ENCODE measurements at regions not wholly inside any gene's neighbourhood (a gene's known extent, or its start where the extent isn't known, plus 50 kb on each side); places are given as distances from the start of the nearest gene placed in this dataset.
"Not testable (repeated sequence)": the region's sequence is repeated elsewhere in the genome, so short reads cannot be mapped to it uniquely, and the experiment has no call there.

DNA sequence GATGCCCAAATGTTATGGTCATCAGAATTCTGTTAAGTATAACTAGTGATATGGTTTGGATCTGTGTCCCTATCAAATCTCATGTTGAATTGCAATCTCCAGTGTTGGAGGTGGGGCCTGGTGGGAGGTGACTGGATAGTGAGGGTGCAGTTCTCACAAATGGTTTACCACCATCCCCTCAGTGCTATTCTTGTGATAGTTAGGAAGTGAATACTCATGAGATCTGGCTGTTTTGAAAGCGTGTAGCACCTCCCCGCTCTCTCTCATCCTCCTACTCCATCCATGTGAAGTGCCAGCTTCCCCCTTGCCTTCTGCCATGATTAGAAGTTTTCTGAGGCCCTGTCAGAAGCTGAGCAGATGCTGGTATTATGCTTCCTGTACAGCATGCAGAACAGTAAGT lies 359.5 kb downstream of the TMEM167A start:
- TF ChIP-seq, protein P1, sequence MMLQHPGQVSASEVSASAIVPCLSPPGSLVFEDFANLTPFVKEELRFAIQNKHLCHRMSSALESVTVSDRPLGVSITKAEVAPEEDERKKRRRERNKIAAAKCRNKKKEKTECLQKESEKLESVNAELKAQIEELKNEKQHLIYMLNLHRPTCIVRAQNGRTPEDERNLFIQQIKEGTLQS (IDR thresholded peaks at IDR 0.05) = no peak
- TF ChIP-seq YY1 (IDR thresholded peaks at IDR 0.05) = no peak
- TF ChIP-seq EGR1 (IDR thresholded peaks at IDR 0.05; ENCODE audit: low read depth in 2 of 2) = no peak
- no peak for TF ChIP-seq ZBTB33 (IDR thresholded peaks at IDR 0.05)
- no peak for TF ChIP-seq FOXA2 (IDR thresholded peaks at IDR 0.05)
- no peak for TF ChIP-seq CTCF (IDR thresholded peaks at IDR 0.05; ENCODE audit: low read depth, low read length, missing input control)
- TF ChIP-seq HNF4A (conservative IDR thresholded peaks at IDR 0.05) = no peak
- TF ChIP-seq MAX (IDR thresholded peaks at IDR 0.05) = no peak
- TF ChIP-seq RAD21 (IDR thresholded peaks at IDR 0.05) = no peak
- no peak for TF ChIP-seq TAF1 (conservative IDR thresholded peaks at IDR 0.05)
- Histone ChIP-seq H3K27me3 (ENCODE audit: control insufficient read depth in 4 of 4, insufficient read depth in 4 of 4, low read length in 3 of 4) (no peaks in the 10 kb centered on the region), H3K4me1 (ENCODE audit: control insufficient read depth in 4 of 4, insufficient read depth in 4 of 4, low read length in 3 of 4) (no peaks in the 10 kb centered on the region), H3K36me3 (ENCODE audit: control insufficient read depth in 4 of 4, insufficient read depth in 3 of 4, low read depth in 1 of 4, low read length in 3 of 4) (no peaks in the 10 kb centered on the region), H3K27ac (ENCODE audit: low read depth in 1 of 2, low read length in 2 of 2) (no peak overlapping the region), H3K9ac (ENCODE audit: low read depth in 1 of 2, low read length in 2 of 2) (no peak overlapping the region), H3K4me3 (ENCODE audit: low read depth in 1 of 3, low read length in 3 of 3) (no peak overlapping the region), H3K9me3 (ENCODE audit: control insufficient read depth in 4 of 4, low read length in 3 of 4) (no peaks in the 10 kb centered on the region)
- 89% methylated on average over 2 of the region's 2 CpGs for WGBS
- no peak for DNase-seq (ENCODE audit: low spot score)

GRCh38 chr5:82714732-82715131 lies 362.5 kb downstream of the TMEM167A start:
- H3K9ac ChIP-seq (ENCODE audit: low read depth in 1 of 2, low read length in 2 of 2); H3K9me3 ChIP-seq (ENCODE audit: control insufficient read depth in 4 of 4, low read length in 3 of 4); H3K27ac ChIP-seq (ENCODE audit: low read depth in 1 of 2, low read length in 2 of 2); H3K4me1 ChIP-seq (ENCODE audit: control insufficient read depth in 4 of 4, insufficient read depth in 4 of 4, low read length in 3 of 4); DNase-seq (ENCODE audit: low spot score); H3K36me3 ChIP-seq (ENCODE audit: control insufficient read depth in 4 of 4, insufficient read depth in 3 of 4, low read depth in 1 of 4, low read length in 3 of 4); H3K27me3 ChIP-seq (ENCODE audit: control insufficient read depth in 4 of 4, insufficient read depth in 4 of 4, low read length in 3 of 4); H3K4me3 ChIP-seq (ENCODE audit: low read depth in 1 of 3, low read length in 3 of 3): not testable (repeated sequence)
- WGBS = 95% methylated on average over 21 of the region's 21 CpGs

GRCh38 chr5:82713811-82714210 lies 363.4 kb downstream of the TMEM167A start:
- H3K9ac ChIP-seq (ENCODE audit: low read depth in 1 of 2, low read length in 2 of 2) = no peak overlapping the region
- no peaks in the 10 kb centered on the region for H3K9me3 ChIP-seq (ENCODE audit: control insufficient read depth in 4 of 4, low read length in 3 of 4)
- H3K4me3 ChIP-seq (ENCODE audit: low read depth in 1 of 3, low read length in 3 of 3) = no peak overlapping the region
- H3K27ac ChIP-seq (ENCODE audit: low read depth in 1 of 2, low read length in 2 of 2) = no peak overlapping the region
- no peak for DNase-seq (ENCODE audit: low spot score)
- H3K36me3 ChIP-seq (ENCODE audit: control insufficient read depth in 4 of 4, insufficient read depth in 3 of 4, low read depth in 1 of 4, low read length in 3 of 4) = no peaks in the 10 kb centered on the region
- WGBS = 90% methylated on average over 2 of the region's 2 CpGs
- no peaks in the 10 kb centered on the region for H3K4me1 ChIP-seq (ENCODE audit: control insufficient read depth in 4 of 4, insufficient read depth in 4 of 4, low read length in 3 of 4)
- no peaks in the 10 kb centered on the region for H3K27me3 ChIP-seq (ENCODE audit: control insufficient read depth in 4 of 4, insufficient read depth in 4 of 4, low read length in 3 of 4)
- no peak for TF ChIP-seq SP1 (IDR thresholded peaks at IDR 0.05)
- no peak for TF ChIP-seq FOXA1 (IDR thresholded peaks at IDR 0.05)
- no peak for TF ChIP-seq EGR1 (IDR thresholded peaks at IDR 0.05; ENCODE audit: low read depth in 2 of 2)
- no peak for TF ChIP-seq GABPA (IDR thresholded peaks at IDR 0.05 in 1 of 2, conservative IDR thresholded peaks at IDR 0.05 in 1 of 2)
- TF ChIP-seq HNF4G (IDR thresholded peaks at IDR 0.05) = no peak
- no peak for TF ChIP-seq FOXA2 (IDR thresholded peaks at IDR 0.05)
